A549 (cell line): ENCODE measurements at regions not wholly inside any gene's neighbourhood (a gene's known extent, or its start where the extent isn't known, plus 50 kb on each side); places are given as distances from the start of the nearest gene placed in this dataset.
A peak's percentile ranks its signal among the peaks of the same experiment; 100 is the strongest.

Source experiments
- ATAC-seq, 2 experiments: fragments of 200-7000 bp in 1 of 2; fragments of >200 bp in 1 of 2; cut with Nextera tagmentation in 1 of 2; cut with Tn5 transposase in 1 of 2; 3 replicates each; pipeline versions ENCODE4 v1.8.0 to v1.9.1; 2018 to 2020; ENCODE audit warnings: mild to moderate bottlenecking in 1 of 2, moderate library complexity in 1 of 2
- CTCF ChIA-PET: fragments of 300-600 bp; sonication (Branson Sonifier 250); formaldehyde crosslinking; extraction: SDS; loops from one replicate; lab custom pipeline; 2021; ENCODE audit warnings: antibody characterized with exemption, inconsistent platforms; lab: Yijun Ruan, JAX
- POLR2A ChIA-PET: fragments of 350-600 bp; formaldehyde crosslinking; extraction: SDS; loops from one replicate; lab custom pipeline; 2021; ENCODE audit warnings: antibody characterized with exemption, inconsistent platforms; lab: Yijun Ruan, JAX
- DNase-seq, 2 experiments: peaks; one replicate each; pipeline versions ENCODE4 v3.0.0 to v3.0.0-alpha.2; 2011 to 2016; ENCODE audit warnings: low read depth in 1 of 2, low spot score in 1 of 2
- FAIRE-seq: peaks from 2 replicates; lab custom pipeline; 2011; peaks lifted over from hg19 to GRCh38; lab: Jason Lieb, UNC
- H3K27ac ChIP-seq, 2 experiments: fragments of >200 bp; sonication (Bioruptor Twin); formaldehyde crosslinking; 3 replicates each; pipeline ENCODE4 v1.5.1; 2016 to 2017
- H3K4me1 ChIP-seq: fragments of >200 bp; sonication (Bioruptor Twin); formaldehyde crosslinking; 3 replicates; pipeline ENCODE4 v1.6.1; 2016
- H3K4me2 ChIP-seq: fragments of >200 bp; sonication (Bioruptor Twin); formaldehyde crosslinking; 3 replicates; pipeline ENCODE4 v1.6.1; 2016
- H3K4me3 ChIP-seq: fragments of >200 bp; sonication (Bioruptor Twin); formaldehyde crosslinking; 3 replicates; pipeline ENCODE4 v1.5.1; 2016
- H3K9me3 ChIP-seq: fragments of >200 bp; sonication (Bioruptor Twin); formaldehyde crosslinking; 3 replicates; pipeline ENCODE4 v1.6.1; 2016
- CBX8 ChIP-seq: fragments of 200-600 bp; sonication (generic); IDR thresholded peaks from 2 replicates; pipeline ENCODE4 v1.6.1; 2016
- EHF ChIP-seq: fragments of 250-450 bp; sonication (Bioruptor Pico); IDR thresholded peaks from 2 replicates; pipeline ENCODE4 v1.5.0; 2020; ENCODE audit warnings: mild to moderate bottlenecking
- EHMT2 ChIP-seq: fragments of 200-600 bp; sonication (generic); IDR thresholded peaks from 2 replicates; pipeline ENCODE4 v1.6.1; 2016; ENCODE audit warnings: antibody characterized with exemption, low read depth, mild to moderate bottlenecking, moderate library complexity
- ESRRA ChIP-seq: fragments of 150-350 bp; IDR thresholded peaks from 2 replicates; pipeline ENCODE4 v1.6.1; 2014; ENCODE audit warnings: mild to moderate bottlenecking, low read length, borderline replicate concordance
- FOXS1 ChIP-seq: fragments of 250-450 bp; sonication (Bioruptor Pico); IDR thresholded peaks from 2 replicates; pipeline ENCODE4 v1.5.0; 2020; ENCODE audit warnings: mild to moderate bottlenecking, moderate library complexity
- HEYL ChIP-seq: fragments of 250-450 bp; sonication (Bioruptor Pico); IDR thresholded peaks from 2 replicates; pipeline ENCODE4 v1.8.0; 2021; ENCODE audit warnings: mild to moderate bottlenecking, moderate library complexity
- HOXB13 ChIP-seq: fragments of 250-450 bp; sonication (Bioruptor Pico); IDR thresholded peaks from 2 replicates; pipeline ENCODE4 v1.5.0; 2020; ENCODE audit warnings: low read depth, mild to moderate bottlenecking, moderate library complexity
- MAFK ChIP-seq: fragments of 450-650 bp; IDR thresholded peaks from 2 replicates; pipeline ENCODE4 v1.6.1; 2014; ENCODE audit not compliant: partially characterized antibody
- MYC ChIP-seq: IDR thresholded peaks from 2 replicates; pipeline ENCODE4 v1.6.1; 2012; ENCODE audit warnings: mild to moderate bottlenecking, inconsistent platforms, low read length, improper control_type of control experiment, borderline replicate concordance
- NPAS2 ChIP-seq: fragments of 250-450 bp; sonication (Bioruptor Pico); IDR thresholded peaks from 2 replicates; pipeline ENCODE4 v1.8.0; 2022; ENCODE audit warnings: mild to moderate bottlenecking, moderate library complexity, borderline replicate concordance
- PBX3 ChIP-seq: IDR thresholded peaks from 2 replicates; pipeline ENCODE4 v1.6.1; 2012
- POLR2A ChIP-seq: IDR thresholded peaks from 2 replicates; pipeline ENCODE4 v1.6.1; 2012; ENCODE audit warnings: mild to moderate bottlenecking, low read length
- POLR2AphosphoS2 ChIP-seq: conservative IDR thresholded peaks from 2 replicates; pipeline ENCODE4 v1.6.1; 2012; ENCODE audit warnings: low read length, improper control_type of control experiment, inconsistent platforms
- RFX5 ChIP-seq: fragments of 450-650 bp; IDR thresholded peaks from 2 replicates; pipeline ENCODE4 v1.7.1; 2014; ENCODE audit warnings: antibody characterized with exemption, mild to moderate bottlenecking, moderate library complexity
- SMC3 ChIP-seq: fragments of >200 bp; sonication (Bioruptor Twin); formaldehyde crosslinking; IDR thresholded peaks from 3 replicates; pipeline ENCODE4 v1.6.1; 2018; ENCODE audit warnings: inconsistent platforms
- ZFP36 ChIP-seq: fragments of 450-650 bp; IDR thresholded peaks from 2 replicates; pipeline ENCODE4 v1.6.1; 2014; ENCODE audit warnings: borderline replicate concordance; ENCODE audit not compliant: partially characterized antibody
- WGBS: methylation state at CpG from one replicate; pipeline ENCODE4 v1.1.6; 2017; ENCODE audit errors: missing lambda C conversion rate; 5-methylcytosine and 5-hydroxymethylcytosine counted together

- H3K4me3 ChIP-seq = no peak overlapping the region
- 0 out of 3 replicates have a peak, but pooled peaks cover 5% of the 10 kb centered on the region for H3K4me1 ChIP-seq
- H3K9me3 ChIP-seq = no peaks in the 10 kb centered on the region
- H3K27ac ChIP-seq = peak overlapping the region in 1 of 2 experiments; percentile 2; a peak in 1 of 6 replicates
- ChIA-PET POLR2A (no interaction called here), CTCF (no interaction called here)
- 95% methylated on average over 6 of the region's 6 CpGs for WGBS
- H3K4me2 ChIP-seq = no peak overlapping the region
- ATAC-seq (no peak), FAIRE-seq (no peak), DNase-seq (no peak)
- TF ChIP-seq RFX5 = no peak
- TF ChIP-seq POLR2AphosphoS2 = no peak
These were observed 208.7 kb upstream of the IER5L start for GRCh38 chr9:129386812-129387177.

DNA sequence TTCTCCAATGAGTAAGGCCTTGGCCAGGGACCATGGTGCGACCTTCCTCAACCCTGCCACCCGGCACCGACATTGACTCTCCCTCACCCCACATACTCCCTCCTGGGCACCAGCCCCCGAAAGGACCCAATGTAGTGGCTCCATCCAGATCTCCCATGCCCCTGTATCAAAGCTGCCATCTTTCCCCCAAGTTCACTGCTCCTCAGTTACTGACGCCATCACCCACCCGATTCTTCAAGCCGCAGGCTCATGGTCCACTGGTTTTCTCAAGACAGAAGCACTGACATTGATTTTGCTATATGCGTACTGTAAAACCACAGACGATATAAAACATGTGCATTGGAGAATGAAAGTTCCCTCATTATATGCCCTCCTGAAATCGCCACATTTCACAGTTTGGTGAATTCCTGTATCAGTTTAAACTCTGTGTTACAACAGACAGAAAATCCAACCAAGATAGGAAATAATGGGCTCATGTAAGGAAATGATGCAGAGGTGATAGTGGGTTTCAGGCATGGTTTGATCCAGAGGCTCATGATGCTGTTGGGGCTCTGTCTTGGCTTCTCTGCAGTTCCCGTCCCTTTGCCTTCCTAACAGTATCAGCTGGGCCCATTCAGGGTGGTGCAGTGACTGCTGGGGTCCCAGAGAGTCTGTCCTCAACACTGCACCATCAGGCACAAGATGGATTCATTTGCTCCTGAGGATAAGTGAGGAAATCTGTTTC lies 207.3 kb upstream of the IER5L start:
- 0 out of 3 replicates have a peak, but pooled peaks cover 5% of the 10 kb centered on the region for H3K4me1 ChIP-seq
- ChIA-PET CTCF (interaction anchor here (1.0 kb wide), 2 partner anchors 15 to 212 kb away, joined by 3 to 4 read pairs; no protein-coding TSS in a partner anchor), POLR2A (no interaction called here)
- WGBS = 86% methylated on average over 11 of the region's 11 CpGs
- FAIRE-seq (no peak), ATAC-seq (no peak), DNase-seq (no peak)
- no peaks in the 10 kb centered on the region for H3K9me3 ChIP-seq
- H3K4me3 ChIP-seq = no peak overlapping the region
- no peak overlapping the region for H3K4me2 ChIP-seq
- TF ChIP-seq FOXS1 (CRISPR knock-in tag) (no peak), CBX8 (no peak), NPAS2 (CRISPR knock-in tag) (no peak), ESRRA (no peak), PBX3 (no peak), EHMT2 (no peak), POLR2A (no peak)
- peak overlapping the region in 1 of 2 experiments; percentile 24; a peak in 1 of 6 replicates for H3K27ac ChIP-seq

- Histone ChIP-seq H3K27ac (peak overlapping the region in 1 of 2 experiments; percentile 24; a peak in 1 of 6 replicates), H3K9me3 (no peaks in the 10 kb centered on the region)
- DNase-seq (no peak), ATAC-seq (no peak)
- POLR2A ChIA-PET = no interaction called here
- CTCF ChIA-PET = interaction anchor here (0.6 to 1.0 kb wide), 2 partner anchors 14 to 56 kb away, joined by 3 to 4 read pairs; no protein-coding TSS in a partner anchor
- TF ChIP-seq MAFK (no peak), EHF (CRISPR knock-in tag) (no peak), ZFP36 (peak; percentile 35)
- TF ChIP-seq, all 56 proteins: peak for 1
- no peak overlapping the region for H3K4me2 ChIP-seq
- 0 out of 3 replicates have a peak, but pooled peaks cover 5% of the 10 kb centered on the region for H3K4me1 ChIP-seq
- H3K4me3 ChIP-seq = no peak overlapping the region
- 89% methylated on average over 11 of the region's 11 CpGs for WGBS
- FAIRE-seq = no peak
These were observed 206.6 kb upstream of the IER5L start for GRCh38 chr9:129384491-129385210.

- CTCF ChIA-PET = interaction anchor here (1.0 kb wide), 1 partner anchor 98 kb away, joined by 4 read pairs; no protein-coding TSS in a partner anchor
- DNase-seq (no peak), FAIRE-seq (no peak), ATAC-seq (no peak)
- Histone ChIP-seq H3K9me3 (no peaks in the 10 kb centered on the region), H3K4me3 (no peak overlapping the region), H3K4me1 (0 out of 3 replicates have a peak, but pooled peaks cover 5% of the 10 kb centered on the region), H3K27ac (peak overlapping the region in 1 of 2 experiments; percentile 55; a peak in 2 of 6 replicates), H3K4me2 (no peak overlapping the region)
- POLR2A ChIA-PET = no interaction called here
- TF ChIP-seq MYC (no peak), HOXB13 (CRISPR knock-in tag) (no peak), HEYL (CRISPR knock-in tag) (no peak), SMC3 (no peak)
- 96% methylated on average over 64 of the region's 65 CpGs for WGBS
These were observed 205.8 kb upstream of the IER5L start for GRCh38 chr9:129383561-129384490.
